ENCODE measurements at regions not wholly inside any gene's neighbourhood (a gene's known extent, or its start where the extent isn't known, plus 50 kb on each side); places are given as distances from the start of the nearest gene placed in this dataset.

- FAIRE-seq: no peak
- intact Hi-C loops (cut with DNase I): no loop called here
- Histone ChIP-seq H3K36me3 (ENCODE audit: control insufficient read depth in 2 of 3, insufficient read depth in 3 of 3, low read length in 3 of 3) (no peaks in the 10 kb centered on the region), H3K4me1 (ENCODE audit: control insufficient read depth in 2 of 3, insufficient read depth in 2 of 3, low read depth in 1 of 3, low read length in 3 of 3) (no peaks in the 10 kb centered on the region), H3K9ac (ENCODE audit: low read length in 3 of 3) (no peak overlapping the region), H3K4me3 (ENCODE audit: low read length in 3 of 3) (no peak overlapping the region), H3K27me3 (ENCODE audit: control insufficient read depth, insufficient read depth, low read length) (peaks cover 10% of the 10 kb centered on the region), H3K27ac (ENCODE audit: low read depth in 2 of 2, low read length in 2 of 2) (no peak overlapping the region), H3K9me3 (ENCODE audit: control insufficient read depth in 2 of 3, insufficient read depth in 1 of 3, low read length in 3 of 3) (no peaks in the 10 kb centered on the region)
- no peak for TF ChIP-seq CTCF (IDR thresholded peaks at IDR 0.05; ENCODE audit: borderline replicate concordance, extremely low read depth, insufficient read depth)
- no peak for DNase-seq
These were observed 290.1 kb downstream of the BMP7 start for GRCh38 chr20:56976336-56976735.

GRCh38 chr20:56978475-56978874 lies 288.0 kb downstream of the BMP7 start:
- no peak overlapping the region for H3K9ac ChIP-seq (ENCODE audit: low read length in 3 of 3)
- peaks cover 10% of the 10 kb centered on the region for H3K27me3 ChIP-seq (ENCODE audit: control insufficient read depth, insufficient read depth, low read length)
- H3K4me3 ChIP-seq (ENCODE audit: low read length in 3 of 3): no peak overlapping the region
- no peaks in the 10 kb centered on the region for H3K9me3 ChIP-seq (ENCODE audit: control insufficient read depth in 2 of 3, insufficient read depth in 1 of 3, low read length in 3 of 3)
- no peak overlapping the region for H3K27ac ChIP-seq (ENCODE audit: low read depth in 2 of 2, low read length in 2 of 2)
- no peaks in the 10 kb centered on the region for H3K36me3 ChIP-seq (ENCODE audit: control insufficient read depth in 2 of 3, insufficient read depth in 3 of 3, low read length in 3 of 3)
- no peak for TF ChIP-seq CTCF (IDR thresholded peaks at IDR 0.05; ENCODE audit: borderline replicate concordance, extremely low read depth, insufficient read depth)
- FAIRE-seq (no peak), DNase-seq (no peak)
- intact Hi-C loops (cut with DNase I): no loop called here
- H3K4me1 ChIP-seq (ENCODE audit: control insufficient read depth in 2 of 3, insufficient read depth in 2 of 3, low read depth in 1 of 3, low read length in 3 of 3): no peaks in the 10 kb centered on the region

DNA sequence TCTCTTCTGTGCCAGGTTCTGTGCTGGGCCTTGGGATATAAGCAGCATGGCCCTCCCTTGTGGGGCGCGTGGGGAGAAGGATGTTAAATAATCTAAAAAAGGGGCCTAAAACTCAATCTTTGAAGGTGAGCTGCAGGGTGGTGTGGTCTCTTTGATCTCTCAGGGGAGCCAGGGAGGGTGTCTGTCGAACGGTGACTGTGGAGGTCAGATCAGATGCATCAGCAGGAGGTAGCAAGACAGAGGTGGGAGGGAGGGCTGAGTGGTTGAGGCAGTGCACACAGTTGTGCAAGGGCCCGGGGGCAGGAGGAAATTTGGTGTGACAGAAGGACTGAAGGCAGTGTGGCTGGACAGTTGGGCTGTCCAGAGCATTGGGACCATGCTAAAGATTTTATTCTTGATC lies 287.3 kb downstream of the BMP7 start:
- FAIRE-seq: no peak

More for the DNA sequence above, 287.3 kb downstream of the BMP7 start:
- TF ChIP-seq CTCF (IDR thresholded peaks at IDR 0.05; ENCODE audit: borderline replicate concordance, extremely low read depth, insufficient read depth): no peak
- H3K36me3 ChIP-seq (ENCODE audit: control insufficient read depth in 2 of 3, insufficient read depth in 3 of 3, low read length in 3 of 3): no peaks in the 10 kb centered on the region
- no peak overlapping the region for H3K4me3 ChIP-seq (ENCODE audit: low read length in 3 of 3)
- no peak for DNase-seq
- H3K4me1 ChIP-seq (ENCODE audit: control insufficient read depth in 2 of 3, insufficient read depth in 2 of 3, low read depth in 1 of 3, low read length in 3 of 3): no peaks in the 10 kb centered on the region
- intact Hi-C loops (cut with DNase I): no loop called here
- no peak overlapping the region for H3K9ac ChIP-seq (ENCODE audit: low read length in 3 of 3)
- peaks cover 0 to 2% (median 0%) of the 10 kb centered on the region in 3 donors for H3K9me3 ChIP-seq (ENCODE audit: control insufficient read depth in 2 of 3, insufficient read depth in 1 of 3, low read length in 3 of 3)
- peaks cover 10% of the 10 kb centered on the region for H3K27me3 ChIP-seq (ENCODE audit: control insufficient read depth, insufficient read depth, low read length)
- H3K27ac ChIP-seq (ENCODE audit: low read depth in 2 of 2, low read length in 2 of 2): no peak overlapping the region

All from kidney (tissue), 13 donors.